ENCODE measurements at regions not wholly inside any gene's neighbourhood (a gene's known extent, or its start where the extent isn't known, plus 50 kb on each side); places are given as distances from the start of the nearest gene placed in this dataset.

- Histone ChIP-seq H3K9me3 (ENCODE audit: low read length) (no peaks in the 10 kb centered on the region), H3K4me1 (ENCODE audit: insufficient read depth, low read length, severe bottlenecking) (no peaks in the 10 kb centered on the region), H3K9ac (ENCODE audit: low read length) (no peak overlapping the region), H3K27me3 (ENCODE audit: insufficient read depth, low read length) (no peaks in the 10 kb centered on the region), H3K27ac (ENCODE audit: low read depth, low read length, poor library complexity, severe bottlenecking) (no peak overlapping the region), H3K36me3 (ENCODE audit: insufficient read depth, low read length) (no peaks in the 10 kb centered on the region), H3K9me2 (ENCODE audit: low read depth, low read length) (no peaks in the 10 kb centered on the region), H3F3A (ENCODE audit: insufficient read depth, low read length) (no peaks in the 10 kb centered on the region), H3K79me2 (ENCODE audit: insufficient read depth, low read length) (no peaks in the 10 kb centered on the region), H3K4me2 (ENCODE audit: low read length) (no peak overlapping the region), H2AFZ (ENCODE audit: low read length) (no peak overlapping the region), H3K4me3 (ENCODE audit: low read depth, low read length, poor library complexity, severe bottlenecking) (no peak overlapping the region), H4K20me1 (ENCODE audit: insufficient read depth, low read length) (no peaks in the 10 kb centered on the region)
- TF ChIP-seq CTCF (IDR thresholded peaks at IDR 0.05; ENCODE audit: low read length) = no peak
Measured at GRCh38 chr2:117691595-117691994, 122.9 kb upstream of the DDX18 start.

GRCh38 chr2:117692001-117692763 is 122.3 kb upstream of the DDX18 start:
- Histone ChIP-seq H3K27ac (ENCODE audit: low read depth, low read length, poor library complexity, severe bottlenecking) (no peak overlapping the region), H3F3A (ENCODE audit: insufficient read depth, low read length) (no peaks in the 10 kb centered on the region), H3K9me3 (ENCODE audit: low read length) (no peaks in the 10 kb centered on the region), H3K4me1 (ENCODE audit: insufficient read depth, low read length, severe bottlenecking) (no peaks in the 10 kb centered on the region), H3K9me2 (ENCODE audit: low read depth, low read length) (no peaks in the 10 kb centered on the region), H3K36me3 (ENCODE audit: insufficient read depth, low read length) (no peaks in the 10 kb centered on the region), H3K4me2 (ENCODE audit: low read length) (no peak overlapping the region), H3K79me2 (ENCODE audit: insufficient read depth, low read length) (no peaks in the 10 kb centered on the region), H3K9ac (ENCODE audit: low read length) (no peak overlapping the region), H3K4me3 (ENCODE audit: low read depth, low read length, poor library complexity, severe bottlenecking) (no peak overlapping the region), H3K27me3 (ENCODE audit: insufficient read depth, low read length) (no peaks in the 10 kb centered on the region), H2AFZ (ENCODE audit: low read length) (no peak overlapping the region), H4K20me1 (ENCODE audit: insufficient read depth, low read length) (no peaks in the 10 kb centered on the region)
- no peak for TF ChIP-seq EZH2 (IDR thresholded peaks at IDR 0.05; ENCODE audit: borderline replicate concordance, low read length)

GRCh38 chr2:117693154-117693553 is 121.3 kb upstream of the DDX18 start:
- Histone ChIP-seq H3K27me3 (ENCODE audit: insufficient read depth, low read length) (no peaks in the 10 kb centered on the region), H2AFZ (ENCODE audit: low read length) (no peak overlapping the region), H3K9ac (ENCODE audit: low read length) (no peak overlapping the region), H3K4me3 (ENCODE audit: low read depth, low read length, poor library complexity, severe bottlenecking) (no peak overlapping the region), H3K4me1 (ENCODE audit: insufficient read depth, low read length, severe bottlenecking) (no peaks in the 10 kb centered on the region), H3K9me2 (ENCODE audit: low read depth, low read length) (no peaks in the 10 kb centered on the region), H3K9me3 (ENCODE audit: low read length) (no peaks in the 10 kb centered on the region), H3F3A (ENCODE audit: insufficient read depth, low read length) (no peaks in the 10 kb centered on the region), H4K20me1 (ENCODE audit: insufficient read depth, low read length) (no peaks in the 10 kb centered on the region), H3K27ac (ENCODE audit: low read depth, low read length, poor library complexity, severe bottlenecking) (no peak overlapping the region), H3K4me2 (ENCODE audit: low read length) (no peak overlapping the region), H3K36me3 (ENCODE audit: insufficient read depth, low read length) (no peaks in the 10 kb centered on the region), H3K79me2 (ENCODE audit: insufficient read depth, low read length) (no peaks in the 10 kb centered on the region)
- TF ChIP-seq EZH2 (IDR thresholded peaks at IDR 0.05; ENCODE audit: borderline replicate concordance, low read length) (no peak), CTCF (IDR thresholded peaks at IDR 0.05; ENCODE audit: low read length) (no peak)

GRCh38 chr2:117693651-117694050 is 120.8 kb upstream of the DDX18 start:
- H3K4me3 ChIP-seq (ENCODE audit: low read depth, low read length, poor library complexity, severe bottlenecking) = no peak overlapping the region
- no peaks in the 10 kb centered on the region for H3K4me1 ChIP-seq (ENCODE audit: insufficient read depth, low read length, severe bottlenecking)
- H3F3A ChIP-seq (ENCODE audit: insufficient read depth, low read length) = no peaks in the 10 kb centered on the region
- no peaks in the 10 kb centered on the region for H4K20me1 ChIP-seq (ENCODE audit: insufficient read depth, low read length)
- H3K9ac ChIP-seq (ENCODE audit: low read length) = no peak overlapping the region
- no peaks in the 10 kb centered on the region for H3K27me3 ChIP-seq (ENCODE audit: insufficient read depth, low read length)
- no peak overlapping the region for H3K4me2 ChIP-seq (ENCODE audit: low read length)
- TF ChIP-seq CTCF (IDR thresholded peaks at IDR 0.05; ENCODE audit: low read length) (no peak), EZH2 (IDR thresholded peaks at IDR 0.05; ENCODE audit: borderline replicate concordance, low read length) (no peak)
- H3K27ac ChIP-seq (ENCODE audit: low read depth, low read length, poor library complexity, severe bottlenecking) = no peak overlapping the region
- no peak overlapping the region for H2AFZ ChIP-seq (ENCODE audit: low read length)
- no peaks in the 10 kb centered on the region for H3K36me3 ChIP-seq (ENCODE audit: insufficient read depth, low read length)
- H3K9me3 ChIP-seq (ENCODE audit: low read length) = no peaks in the 10 kb centered on the region
- H3K79me2 ChIP-seq (ENCODE audit: insufficient read depth, low read length) = no peaks in the 10 kb centered on the region
- H3K9me2 ChIP-seq (ENCODE audit: low read depth, low read length) = no peaks in the 10 kb centered on the region
